ENCODE measurements at regions not wholly inside any gene's neighbourhood (a gene's known extent, or its start where the extent isn't known, plus 50 kb on each side); places are given as distances from the start of the nearest gene placed in this dataset.

DNA sequence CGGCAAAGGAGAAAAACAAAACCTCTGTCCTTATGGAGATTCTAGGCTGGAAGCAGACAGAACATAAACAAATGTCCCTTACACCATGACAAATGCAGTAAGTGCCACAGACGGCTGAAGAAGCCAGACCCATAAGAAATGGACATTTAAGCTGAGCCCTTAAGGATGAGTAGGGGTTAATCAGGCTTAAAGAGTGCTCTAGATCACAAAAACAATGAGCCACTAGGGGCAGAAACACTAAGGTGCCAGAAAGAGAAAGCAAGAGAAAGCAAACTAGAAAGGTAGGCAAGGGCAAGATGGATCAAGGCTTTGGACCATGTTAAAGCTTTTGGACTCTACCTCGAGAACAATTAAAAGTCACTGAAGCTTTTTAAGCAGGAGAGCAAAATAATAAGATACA, 326.9 kb upstream of the WWC1 start:
- Histone ChIP-seq H3K9me3 (no peaks in the 10 kb centered on the region), H3K4me3 (no peak overlapping the region), H3K27ac (no peak overlapping the region), H3K4me1 (no peaks in the 10 kb centered on the region), H3K36me3 (no peaks in the 10 kb centered on the region), H3K27me3 (peaks cover 0 to 3% of the 10 kb centered on the region in 2 donors)
- TF ChIP-seq, protein P1, sequence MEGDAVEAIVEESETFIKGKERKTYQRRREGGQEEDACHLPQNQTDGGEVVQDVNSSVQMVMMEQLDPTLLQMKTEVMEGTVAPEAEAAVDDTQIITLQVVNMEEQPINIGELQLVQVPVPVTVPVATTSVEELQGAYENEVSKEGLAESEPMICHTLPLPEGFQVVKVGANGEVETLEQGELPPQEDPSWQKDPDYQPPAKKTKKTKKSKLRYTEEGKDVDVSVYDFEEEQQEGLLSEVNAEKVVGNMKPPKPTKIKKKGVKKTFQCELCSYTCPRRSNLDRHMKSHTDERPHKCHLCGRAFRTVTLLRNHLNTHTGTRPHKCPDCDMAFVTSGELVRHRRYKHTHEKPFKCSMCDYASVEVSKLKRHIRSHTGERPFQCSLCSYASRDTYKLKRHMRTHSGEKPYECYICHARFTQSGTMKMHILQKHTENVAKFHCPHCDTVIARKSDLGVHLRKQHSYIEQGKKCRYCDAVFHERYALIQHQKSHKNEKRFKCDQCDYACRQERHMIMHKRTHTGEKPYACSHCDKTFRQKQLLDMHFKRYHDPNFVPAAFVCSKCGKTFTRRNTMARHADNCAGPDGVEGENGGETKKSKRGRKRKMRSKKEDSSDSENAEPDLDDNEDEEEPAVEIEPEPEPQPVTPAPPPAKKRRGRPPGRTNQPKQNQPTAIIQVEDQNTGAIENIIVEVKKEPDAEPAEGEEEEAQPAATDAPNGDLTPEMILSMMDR (IDR thresholded peaks at IDR 0.05): no peak
- intact Hi-C loops (cut with DNase I; ENCODE audit: low total_unique reads): no loop called here
- DNase-seq: no peak

DNA sequence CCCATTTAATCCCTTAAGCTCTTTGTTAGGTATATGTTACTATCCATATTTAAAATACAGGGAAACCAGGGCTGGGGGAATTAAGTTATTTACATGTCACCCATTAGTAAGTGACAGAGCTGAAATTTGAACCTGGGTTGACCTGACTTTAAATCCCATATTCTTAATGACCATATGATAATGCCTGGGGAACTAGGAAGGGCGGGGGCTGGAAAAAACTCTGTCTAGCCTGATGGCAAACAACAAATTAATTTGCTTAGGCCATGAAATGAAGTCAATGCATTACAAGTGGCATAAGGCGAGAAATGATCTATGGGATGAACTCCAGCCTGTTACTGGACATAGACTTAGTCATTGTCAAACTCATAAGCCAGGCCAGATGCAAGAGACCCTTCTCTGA, 325.7 kb upstream of the WWC1 start:
- no peaks in the 10 kb centered on the region for H3K4me1 ChIP-seq
- peaks cover 0 to 1% of the 10 kb centered on the region in 2 donors for H3K27me3 ChIP-seq
- TF ChIP-seq, protein P1 (IDR thresholded peaks at IDR 0.05): no peak
- DNase-seq: no peak
- no peak overlapping the region for H3K4me3 ChIP-seq
- intact Hi-C loops (cut with DNase I; ENCODE audit: low total_unique reads): no loop called here
- H3K36me3 ChIP-seq: no peaks in the 10 kb centered on the region
- no peak overlapping the region for H3K27ac ChIP-seq
- H3K9me3 ChIP-seq: no peaks in the 10 kb centered on the region

DNA sequence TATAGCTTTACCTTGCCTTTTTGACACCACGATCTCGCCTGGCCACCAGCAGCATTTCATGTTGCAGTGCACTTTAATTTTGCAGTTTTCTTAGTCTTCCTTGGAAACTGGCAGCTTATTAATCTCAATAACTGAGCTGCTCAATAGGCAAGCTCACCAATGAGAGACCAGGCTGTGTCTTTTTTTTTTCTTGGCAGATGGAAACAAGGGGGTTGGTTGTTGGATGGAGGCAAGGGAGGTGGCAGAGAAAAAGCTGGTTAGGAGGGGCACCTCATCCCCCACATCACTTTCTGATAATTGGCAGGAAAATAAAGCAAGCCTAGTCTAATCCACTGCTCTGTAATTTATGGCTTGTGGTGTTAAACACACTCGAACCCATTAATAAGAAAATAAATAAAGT, 324.5 kb upstream of the WWC1 start:
- intact Hi-C loops (cut with DNase I; ENCODE audit: low total_unique reads): no loop called here
- no peaks in the 10 kb centered on the region for H3K4me1 ChIP-seq
- no peak overlapping the region for H3K4me3 ChIP-seq
- H3K27me3 ChIP-seq: no peaks in the 10 kb centered on the region
- no peaks in the 10 kb centered on the region for H3K36me3 ChIP-seq
- H3K9me3 ChIP-seq: no peaks in the 10 kb centered on the region
- TF ChIP-seq, protein P1 (IDR thresholded peaks at IDR 0.05): no peak
- H3K27ac ChIP-seq: no peak overlapping the region
- DNase-seq: no peak

DNA sequence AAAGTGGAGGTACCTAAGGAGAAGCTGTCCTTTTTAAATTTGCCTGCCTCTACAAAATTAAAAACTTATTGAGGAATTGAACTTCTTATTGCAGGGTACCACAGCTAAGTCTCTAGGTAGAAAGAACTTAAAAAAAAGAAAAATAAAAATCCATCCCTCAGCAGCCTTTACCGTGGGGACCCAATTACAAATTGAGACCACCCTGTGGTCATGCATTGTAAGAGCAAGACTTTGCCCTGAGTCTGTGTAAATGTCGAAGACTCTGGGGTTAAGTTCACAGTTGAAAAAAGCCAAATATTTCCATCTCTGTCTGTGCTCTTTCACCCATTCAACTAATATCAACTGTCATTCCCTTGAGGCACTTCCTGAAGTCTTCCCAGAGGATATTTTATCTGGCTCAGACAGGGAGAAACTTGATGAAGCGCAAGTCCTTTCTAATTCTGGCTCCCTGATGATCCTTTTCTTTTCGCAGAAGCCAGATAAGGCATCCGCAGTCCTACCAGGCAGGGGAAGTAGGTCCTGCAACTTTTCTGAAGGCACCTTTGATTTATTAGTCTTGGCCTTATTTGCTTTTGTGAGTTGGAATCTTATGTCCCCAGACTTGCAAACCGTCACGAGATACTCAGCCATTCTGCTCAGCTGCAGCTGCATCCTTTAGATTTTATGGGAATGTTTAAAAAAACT, 323.8 kb upstream of the WWC1 start:
- Histone ChIP-seq H3K27me3 (no peaks in the 10 kb centered on the region), H3K9me3 (no peaks in the 10 kb centered on the region), H3K4me1 (no peaks in the 10 kb centered on the region), H3K4me3 (no peak overlapping the region), H3K27ac (no peak overlapping the region), H3K36me3 (no peaks in the 10 kb centered on the region)
- no peak for DNase-seq
- intact Hi-C loops (cut with DNase I; ENCODE audit: low total_unique reads): no loop called here
- TF ChIP-seq, protein P1 (IDR thresholded peaks at IDR 0.05): no peak

DNA sequence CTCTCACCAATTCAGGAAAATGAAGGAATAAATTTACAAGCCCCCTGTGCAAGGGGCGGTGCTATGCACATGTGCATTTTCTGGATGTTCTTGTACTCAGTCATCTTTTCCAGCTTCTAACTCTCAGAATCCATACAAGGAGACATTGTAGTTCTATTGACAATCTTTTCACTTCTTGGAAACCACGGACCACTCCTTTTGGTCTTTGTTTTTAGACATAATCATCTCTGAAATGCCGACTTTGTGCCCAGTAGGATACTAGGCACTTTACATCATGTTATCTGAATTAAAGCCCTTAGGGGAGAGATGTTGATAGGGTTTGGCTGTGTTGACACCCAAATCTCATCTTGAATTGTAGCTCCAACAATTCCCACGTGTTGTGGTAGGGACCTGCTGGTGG, 322.6 kb upstream of the WWC1 start:
- intact Hi-C loops (cut with DNase I; ENCODE audit: low total_unique reads): no loop called here

More for the DNA sequence above, 322.6 kb upstream of the WWC1 start:
- TF ChIP-seq, protein P1 (IDR thresholded peaks at IDR 0.05): no peak
- no peaks in the 10 kb centered on the region for H3K4me1 ChIP-seq
- H3K27me3 ChIP-seq: no peaks in the 10 kb centered on the region
- H3K9me3 ChIP-seq: no peaks in the 10 kb centered on the region
- H3K27ac ChIP-seq: no peak overlapping the region
- H3K36me3 ChIP-seq: no peaks in the 10 kb centered on the region
- DNase-seq: no peak
- H3K4me3 ChIP-seq: no peak overlapping the region

All from tibial artery (tissue), 4 donors.